CD4-positive, alpha-beta T cell (primary cell): ENCODE measurements at regions not wholly inside any gene's neighbourhood (a gene's known extent, or its start where the extent isn't known, plus 50 kb on each side); places are given as distances from the start of the nearest gene placed in this dataset.
"Not testable (repeated sequence)": the region's sequence is repeated elsewhere in the genome, so short reads cannot be mapped to it uniquely, and the experiment has no call there.

Experiments used
- ATAC-seq: fragments of 200-7000 bp; cut with Tn5 transposase; one replicate; pipeline ENCODE4 v1.10.0; 2022; ENCODE audit warnings: mild to moderate bottlenecking; ENCODE audit not compliant: poor library complexity
- CTCF ChIA-PET: fragments of 350-600 bp; sonication (Branson Sonifier 250); formaldehyde crosslinking; loops from one replicate; lab custom pipeline; 2021; ENCODE audit warnings: antibody characterized with exemption, inconsistent platforms; lab: Charles Lee
- POLR2A ChIA-PET: fragments of 350-600 bp; sonication (Branson Sonifier 250); formaldehyde crosslinking; loops from one replicate; lab custom pipeline; 2021; ENCODE audit warnings: antibody characterized with exemption, inconsistent platforms; lab: Charles Lee
- DNase-seq, 14 experiments: peaks; one replicate each; pipeline ENCODE4 v3.0.0-alpha.2; 2013 to 2020; ENCODE audit warnings: mixed read lengths in 2 of 14
- H3K27ac ChIP-seq, 2 donors: one replicate each; pipeline versions ENCODE4 v1.5.1 to v1.7.0; 2013; ENCODE audit warnings: low read length in 2 of 2, low read depth in 1 of 2, mild to moderate bottlenecking in 1 of 2
- H3K27me3 ChIP-seq, 2 experiments: 1 replicate in 1 of 2; 2 replicates in 1 of 2; pipeline versions ENCODE4 v1.6.1 to v1.7.0; 2013; ENCODE audit warnings: low read length in 2 of 2, control low read depth in 1 of 2, mild to moderate bottlenecking in 1 of 2, moderate library complexity in 1 of 2; ENCODE audit not compliant: insufficient read depth in 2 of 2, control insufficient read depth in 1 of 2
- H3K36me3 ChIP-seq: one replicate; pipeline ENCODE4 v1.6.1; 2013; ENCODE audit warnings: low read length, control low read depth; ENCODE audit not compliant: insufficient read depth
- H3K4me1 ChIP-seq: one replicate; pipeline ENCODE4 v1.6.1; 2013; ENCODE audit warnings: low read length, control low read depth; ENCODE audit not compliant: insufficient read depth
- H3K4me3 ChIP-seq: one replicate; pipeline ENCODE4 v1.5.1; 2013; ENCODE audit warnings: mild to moderate bottlenecking, low read length, moderate library complexity
- H3K9me3 ChIP-seq, 2 experiments: 1 replicate in 1 of 2; 2 replicates in 1 of 2; pipeline versions ENCODE4 v1.6.1 to v1.7.0; 2013; ENCODE audit warnings: low read length in 2 of 2, mild to moderate bottlenecking in 2 of 2, control low read depth in 1 of 2, moderate library complexity in 1 of 2; ENCODE audit not compliant: control insufficient read depth in 1 of 2, insufficient read depth in 1 of 2
- H3K27ac Mint-ChIP-seq: one replicate; pipeline ENCODE4 v1.8.0; 2020; ENCODE audit warnings: mixed read lengths
- H3K27me3 Mint-ChIP-seq: one replicate; pipeline ENCODE4 v1.8.0; 2021; ENCODE audit warnings: mixed read lengths
- H3K36me3 Mint-ChIP-seq: one replicate; pipeline ENCODE4 v1.8.0; 2021; ENCODE audit warnings: low read depth, mixed read lengths
- H3K4me1 Mint-ChIP-seq: one replicate; pipeline ENCODE4 v1.8.0; 2021; ENCODE audit warnings: low read depth, mixed read lengths
- H3K4me3 Mint-ChIP-seq: one replicate; pipeline ENCODE4 v1.8.0; 2020; ENCODE audit warnings: mild to moderate bottlenecking, mixed read lengths
- H3K9me3 Mint-ChIP-seq: one replicate; pipeline ENCODE4 v1.8.0; 2020; ENCODE audit warnings: mixed read lengths
- CTCF ChIP-seq: fragments of 200-600 bp; IDR thresholded peaks from one replicate; pipeline ENCODE4 v1.8.0; 2022; ENCODE audit warnings: antibody characterized with exemption, mild to moderate bottlenecking
- intact Hi-C, 2 experiments: fragments of 100-400 bp; cut with DNase I in 1 of 2; cut with micrococcal nuclease in 1 of 2; formaldehyde crosslinking; loops; one replicate each; pipeline versions ENCODE4 v1.15.1 to v1.9.0; 2023 to 2025; cut with DNase I, micrococcal nuclease

GRCh38 chrX:139167282-139167681 is 363.3 kb upstream of the F9 start:
- CTCF ChIA-PET: no interaction called here
- Mint-ChIP-seq H3K27ac (no peak overlapping the region), H3K4me3 (no peak overlapping the region), H3K9me3 (no peaks in the 10 kb centered on the region), H3K27me3 (no peaks in the 10 kb centered on the region), H3K4me1 (no peaks in the 10 kb centered on the region), H3K36me3 (no peaks in the 10 kb centered on the region)
- ATAC-seq: no peak
- no peak for DNase-seq
- H3K4me1 ChIP-seq: no peaks in the 10 kb centered on the region
- no peaks in the 10 kb centered on the region for H3K27me3 ChIP-seq
- intact Hi-C loops: no loop called here
- H3K9me3 ChIP-seq: no peaks in the 10 kb centered on the region
- POLR2A ChIA-PET: no interaction called here
- no peak for TF ChIP-seq CTCF
- H3K4me3 ChIP-seq: no peak overlapping the region
- no peak overlapping the region for H3K27ac ChIP-seq
- H3K36me3 ChIP-seq: no peaks in the 10 kb centered on the region

GRCh38 chrX:139158256-139158655 is 372.3 kb upstream of the F9 start:
- no peaks in the 10 kb centered on the region for H3K36me3 ChIP-seq
- H3K36me3 Mint-ChIP-seq: no peaks in the 10 kb centered on the region
- no peaks in the 10 kb centered on the region for H3K27me3 Mint-ChIP-seq
- H3K9me3 Mint-ChIP-seq: peaks cover 5% of the 10 kb centered on the region
- ATAC-seq (no peak), DNase-seq (no peak)
- TF ChIP-seq CTCF: no peak
- no peak overlapping the region for H3K4me3 Mint-ChIP-seq
- POLR2A ChIA-PET: no interaction called here
- CTCF ChIA-PET: no interaction called here
- H3K4me1 ChIP-seq: no peaks in the 10 kb centered on the region
- no peaks in the 10 kb centered on the region for H3K27me3 ChIP-seq
- H3K4me3 ChIP-seq: no peak overlapping the region
- intact Hi-C loops: no loop called here
- H3K27ac Mint-ChIP-seq: no peak overlapping the region
- H3K27ac ChIP-seq: no peak overlapping the region
- peaks cover 0 to 6% of the 10 kb centered on the region in 2 experiments for H3K9me3 ChIP-seq
- no peaks in the 10 kb centered on the region for H3K4me1 Mint-ChIP-seq

GRCh38 chrX:139156356-139156755 is 374.2 kb upstream of the F9 start:
- H3K27me3 ChIP-seq: no peaks in the 10 kb centered on the region
- no peaks in the 10 kb centered on the region for H3K36me3 ChIP-seq
- no peak overlapping the region for H3K27ac Mint-ChIP-seq
- no peak for TF ChIP-seq CTCF
- H3K9me3 Mint-ChIP-seq: no peaks in the 10 kb centered on the region
- no peaks in the 10 kb centered on the region for H3K4me1 ChIP-seq
- no peak overlapping the region for H3K4me3 ChIP-seq
- peaks cover 0 to 6% of the 10 kb centered on the region in 2 experiments for H3K9me3 ChIP-seq
- intact Hi-C loops: no loop called here
- no peaks in the 10 kb centered on the region for H3K36me3 Mint-ChIP-seq
- H3K27me3 Mint-ChIP-seq: no peaks in the 10 kb centered on the region
- no peak overlapping the region for H3K4me3 Mint-ChIP-seq
- H3K27ac ChIP-seq: no peak overlapping the region
- ChIA-PET POLR2A (no interaction called here), CTCF (no interaction called here)
- H3K4me1 Mint-ChIP-seq: no peaks in the 10 kb centered on the region
- DNase-seq: no peak
- no peak for ATAC-seq

- H3K36me3 Mint-ChIP-seq, H3K9me3 Mint-ChIP-seq, H3K4me3 ChIP-seq, H3K9me3 ChIP-seq, CTCF ChIA-PET, H3K36me3 ChIP-seq, H3K27me3 Mint-ChIP-seq, H3K4me1 Mint-ChIP-seq, POLR2A ChIA-PET, DNase-seq, H3K4me1 ChIP-seq, H3K4me3 Mint-ChIP-seq, intact Hi-C loops, H3K27me3 ChIP-seq, H3K27ac Mint-ChIP-seq, H3K27ac ChIP-seq, ATAC-seq: not testable (repeated sequence)
These were observed 383.9 kb upstream of the F9 start for GRCh38 chrX:139146625-139147024.
